Nephron progenitor cell (in vitro differentiated cells): ENCODE measurements at regions not wholly inside any gene's neighbourhood (a gene's known extent, or its start where the extent isn't known, plus 50 kb on each side); places are given as distances from the start of the nearest gene placed in this dataset.

ENCODE experiments used
- DNase-seq: peaks from one replicate; pipeline ENCODE4 v3.0.0; 2021
- H3K27ac Mint-ChIP-seq: 2 replicates; pipeline ENCODE4 v1.8.0; 2021; ENCODE audit warnings: mild to moderate bottlenecking, moderate library complexity, mixed read lengths
- H3K27me3 Mint-ChIP-seq: 2 replicates; pipeline ENCODE4 v1.8.0; 2021; ENCODE audit warnings: mild to moderate bottlenecking, low read depth, mixed read lengths; ENCODE audit not compliant: poor library complexity
- H3K36me3 Mint-ChIP-seq: 2 replicates; pipeline ENCODE4 v1.8.0; 2021; ENCODE audit warnings: low read depth, mixed read lengths
- H3K4me1 Mint-ChIP-seq: 2 replicates; pipeline ENCODE4 v1.8.0; 2021; ENCODE audit warnings: mixed read lengths
- H3K4me3 Mint-ChIP-seq: 2 replicates; pipeline ENCODE4 v1.8.0; 2021; ENCODE audit warnings: mild to moderate bottlenecking, moderate library complexity, mixed read lengths
- H3K9me3 Mint-ChIP-seq: 2 replicates; pipeline ENCODE4 v1.8.0; 2021; ENCODE audit warnings: mild to moderate bottlenecking, moderate library complexity, mixed read lengths
- TF ChIP-seq, protein P1 (sequence below): fragments of 200-600 bp; sonication (generic); IDR thresholded peaks from 2 replicates; pipeline ENCODE4 v1.5.0; 2021; ENCODE audit warnings: antibody characterized with exemption

DNA sequence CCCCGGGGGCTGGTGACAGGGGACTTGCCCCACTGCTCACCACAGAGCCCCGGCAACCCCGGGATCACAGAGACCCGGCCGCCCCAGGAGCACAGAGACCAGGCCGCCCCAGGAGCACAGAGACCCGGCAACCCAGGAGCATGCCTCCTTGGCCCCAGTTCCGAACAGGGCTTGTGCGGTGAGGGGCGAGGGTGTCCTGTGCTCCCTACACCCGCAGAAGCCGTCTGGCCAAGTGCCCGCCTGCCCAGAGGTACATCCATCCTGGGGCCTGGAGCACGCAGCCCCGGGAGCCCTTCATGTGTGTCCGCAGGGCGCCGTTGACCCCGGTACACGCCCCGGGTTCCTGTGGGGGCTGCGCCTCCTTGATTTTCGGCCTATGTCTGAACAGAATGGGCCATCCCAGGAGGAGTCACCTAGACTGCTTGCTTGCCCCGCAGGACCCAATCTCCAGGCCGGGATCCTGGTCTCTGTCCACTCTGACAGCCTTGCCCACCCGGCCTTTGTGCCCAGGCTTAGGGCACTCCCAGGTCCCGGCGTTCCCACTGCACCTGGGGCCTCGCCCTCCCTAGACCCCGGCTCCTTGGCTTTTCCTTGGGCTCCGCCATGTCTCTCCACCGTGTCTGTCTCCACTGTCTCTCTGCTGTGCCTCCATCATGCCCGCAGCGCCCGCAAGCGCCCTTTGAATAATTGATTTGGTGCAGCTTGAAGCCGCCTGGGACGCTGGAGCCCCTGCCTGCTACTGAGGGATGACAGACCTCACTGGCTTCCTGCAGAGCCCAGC, 219.8 kb downstream of the ERMARD start:
- H3K4me3 Mint-ChIP-seq: no peak overlapping the region
- H3K36me3 Mint-ChIP-seq: peaks cover 9% of the 10 kb centered on the region
- TF ChIP-seq, protein P1, sequence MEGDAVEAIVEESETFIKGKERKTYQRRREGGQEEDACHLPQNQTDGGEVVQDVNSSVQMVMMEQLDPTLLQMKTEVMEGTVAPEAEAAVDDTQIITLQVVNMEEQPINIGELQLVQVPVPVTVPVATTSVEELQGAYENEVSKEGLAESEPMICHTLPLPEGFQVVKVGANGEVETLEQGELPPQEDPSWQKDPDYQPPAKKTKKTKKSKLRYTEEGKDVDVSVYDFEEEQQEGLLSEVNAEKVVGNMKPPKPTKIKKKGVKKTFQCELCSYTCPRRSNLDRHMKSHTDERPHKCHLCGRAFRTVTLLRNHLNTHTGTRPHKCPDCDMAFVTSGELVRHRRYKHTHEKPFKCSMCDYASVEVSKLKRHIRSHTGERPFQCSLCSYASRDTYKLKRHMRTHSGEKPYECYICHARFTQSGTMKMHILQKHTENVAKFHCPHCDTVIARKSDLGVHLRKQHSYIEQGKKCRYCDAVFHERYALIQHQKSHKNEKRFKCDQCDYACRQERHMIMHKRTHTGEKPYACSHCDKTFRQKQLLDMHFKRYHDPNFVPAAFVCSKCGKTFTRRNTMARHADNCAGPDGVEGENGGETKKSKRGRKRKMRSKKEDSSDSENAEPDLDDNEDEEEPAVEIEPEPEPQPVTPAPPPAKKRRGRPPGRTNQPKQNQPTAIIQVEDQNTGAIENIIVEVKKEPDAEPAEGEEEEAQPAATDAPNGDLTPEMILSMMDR: no peak
- peaks cover 14% of the 10 kb centered on the region for H3K4me1 Mint-ChIP-seq
- no peak for DNase-seq
- peaks cover 13% of the 10 kb centered on the region for H3K27me3 Mint-ChIP-seq
- H3K27ac Mint-ChIP-seq: no peak overlapping the region
- peaks cover 13% of the 10 kb centered on the region for H3K9me3 Mint-ChIP-seq

DNA sequence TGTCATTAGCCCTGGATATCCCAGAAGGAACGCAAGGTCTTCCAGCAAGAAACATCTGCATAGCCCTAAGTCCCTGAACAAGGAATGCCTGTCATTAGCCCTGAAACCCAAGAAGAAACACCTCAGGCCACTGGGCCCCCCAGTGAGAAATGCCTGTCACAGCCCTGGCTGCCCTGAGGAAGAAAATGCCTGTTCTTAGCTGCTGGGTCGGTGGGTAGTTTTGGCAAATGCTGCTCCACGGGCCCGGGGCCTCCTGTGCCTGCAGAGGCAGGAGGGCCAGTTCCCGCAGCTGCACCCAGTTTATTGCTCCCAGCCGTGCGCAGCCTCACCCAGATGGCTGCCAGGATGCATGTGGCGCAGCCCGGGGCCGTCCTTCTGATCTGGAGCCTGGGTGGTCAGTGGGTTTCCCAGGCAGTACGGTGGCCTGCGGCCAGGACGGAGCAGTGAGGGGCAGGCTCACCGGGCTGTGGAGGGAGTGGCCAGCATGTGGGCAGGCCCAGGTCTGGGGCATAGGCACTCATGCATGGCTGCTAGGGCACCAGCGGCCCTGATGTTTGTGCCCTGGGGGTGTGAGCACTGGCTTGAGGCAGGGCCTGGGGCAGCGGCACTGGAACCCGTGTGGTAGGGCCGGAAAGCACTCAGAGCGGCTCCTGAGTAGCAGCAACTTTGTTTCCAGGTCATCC, 219.0 kb downstream of the ERMARD start:
- Mint-ChIP-seq H3K36me3 (peaks cover 16% of the 10 kb centered on the region), H3K4me3 (no peak overlapping the region), H3K27me3 (peaks cover 16% of the 10 kb centered on the region), H3K9me3 (peaks cover 15% of the 10 kb centered on the region), H3K4me1 (peaks cover 20% of the 10 kb centered on the region), H3K27ac (no peak overlapping the region)
- TF ChIP-seq, protein P1: no peak
- DNase-seq: no peak

DNA sequence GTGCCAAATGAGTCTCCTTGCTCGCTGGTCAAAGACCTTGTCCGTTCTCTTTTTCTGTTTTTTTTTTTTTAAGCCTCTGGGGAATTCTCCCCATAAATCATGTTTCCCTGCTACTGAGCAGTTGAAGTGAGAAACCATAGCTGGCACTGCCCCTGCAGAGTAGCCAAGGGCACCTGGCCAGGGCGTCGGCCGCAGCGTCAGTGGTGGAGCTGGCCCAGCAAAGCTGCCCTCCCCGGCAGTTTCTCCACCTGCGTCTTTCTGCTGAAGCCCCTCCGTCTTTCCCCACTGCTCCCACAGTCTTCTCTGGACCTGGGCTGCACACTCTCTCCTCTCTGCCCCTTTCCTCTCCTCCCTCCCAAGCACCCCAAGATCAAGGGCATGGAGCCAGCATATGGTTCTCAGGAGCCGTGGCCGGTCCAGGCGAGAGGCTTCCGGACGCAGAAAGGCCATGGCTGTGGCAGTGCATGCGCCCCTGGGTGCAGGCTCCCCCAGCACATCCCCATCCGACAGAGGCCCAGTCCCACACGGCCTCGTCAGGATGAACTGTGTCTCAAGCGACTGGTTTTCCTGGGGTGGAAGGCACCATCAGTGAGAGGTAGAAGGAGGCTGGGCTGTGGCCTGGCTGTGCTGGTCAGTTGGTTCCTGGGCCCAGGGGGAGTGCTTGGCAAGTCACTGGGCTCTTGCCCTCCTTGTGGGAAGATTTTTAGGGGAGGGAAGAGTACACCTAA, 218.1 kb downstream of the ERMARD start:
- TF ChIP-seq, protein P1: no peak
- Mint-ChIP-seq H3K9me3 (peaks cover 20% of the 10 kb centered on the region), H3K27me3 (peaks cover 12% of the 10 kb centered on the region), H3K4me3 (no peak overlapping the region), H3K27ac (no peak overlapping the region), H3K4me1 (peaks cover 24% of the 10 kb centered on the region), H3K36me3 (peaks cover 22% of the 10 kb centered on the region)
- DNase-seq: no peak

DNA sequence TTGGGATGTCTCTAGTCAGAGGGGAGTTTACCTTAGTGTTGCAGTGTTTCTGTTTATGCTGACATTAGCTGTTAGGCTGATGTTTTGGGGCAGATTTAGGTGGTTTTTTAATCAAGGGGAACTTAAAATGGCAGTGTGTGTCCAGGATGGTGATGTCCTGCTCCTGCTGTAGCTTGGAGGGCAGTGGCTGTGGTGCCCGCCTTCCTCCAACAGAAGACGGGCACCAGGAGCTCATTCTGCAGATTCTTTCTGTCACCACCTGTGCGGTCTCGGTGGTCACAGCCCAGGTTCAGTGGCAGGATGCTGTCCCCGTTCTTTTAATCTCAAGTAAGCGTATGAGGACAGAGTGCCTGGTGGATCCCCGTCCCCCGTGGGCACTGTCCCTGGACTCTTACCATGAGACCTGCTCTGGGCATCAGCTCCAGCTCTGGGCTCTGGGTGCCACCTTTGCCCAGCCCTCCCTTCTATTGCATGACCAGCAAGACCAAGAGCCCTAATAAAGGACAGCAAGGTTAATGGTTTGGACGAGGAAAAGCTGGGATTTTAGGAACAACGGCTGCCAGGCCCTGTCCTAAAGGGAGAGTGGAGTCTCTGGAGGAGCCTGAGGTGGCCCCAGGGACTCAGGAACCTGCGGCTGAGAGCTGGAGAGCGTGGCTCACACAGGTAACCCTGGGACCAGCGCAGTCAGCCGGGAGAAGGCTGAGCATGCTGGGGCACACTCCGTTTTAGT, 217.3 kb downstream of the ERMARD start:
- Mint-ChIP-seq H3K4me3 (no peak overlapping the region), H3K27ac (no peak overlapping the region), H3K4me1 (peaks cover 24% of the 10 kb centered on the region), H3K9me3 (peaks cover 20% of the 10 kb centered on the region), H3K27me3 (peaks cover 12% of the 10 kb centered on the region), H3K36me3 (peaks cover 22% of the 10 kb centered on the region)
- TF ChIP-seq, protein P1: no peak
- no peak for DNase-seq

DNA sequence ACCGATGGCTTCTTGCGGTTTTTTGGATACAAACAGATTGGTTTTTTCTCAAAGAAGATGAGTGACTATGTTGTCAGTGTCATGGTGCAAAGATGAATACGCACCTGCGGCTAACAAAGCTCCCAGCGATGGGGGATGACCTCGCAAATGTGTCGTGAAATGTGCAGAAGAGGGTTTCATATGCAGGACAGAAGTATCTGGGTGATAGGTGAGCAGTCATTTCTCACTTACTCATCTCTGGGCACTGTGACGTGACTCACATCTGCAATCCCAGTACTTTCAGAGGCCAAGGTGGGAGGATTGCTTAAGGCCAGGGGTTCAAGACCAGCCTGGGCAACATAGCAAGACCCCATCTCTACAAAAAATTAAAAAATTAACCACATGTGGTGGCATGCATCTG, 216.3 kb downstream of the ERMARD start:
- TF ChIP-seq, protein P1: no peak
- H3K4me1 Mint-ChIP-seq: peaks cover 25% of the 10 kb centered on the region
- H3K27ac Mint-ChIP-seq: no peak overlapping the region

More for the DNA sequence above, 216.3 kb downstream of the ERMARD start:
- peaks cover 20% of the 10 kb centered on the region for H3K9me3 Mint-ChIP-seq
- no peak overlapping the region for H3K4me3 Mint-ChIP-seq
- H3K36me3 Mint-ChIP-seq: peaks cover 22% of the 10 kb centered on the region
- no peak for DNase-seq
- peaks cover 15% of the 10 kb centered on the region for H3K27me3 Mint-ChIP-seq
